CD4-positive, CD25-positive, alpha-beta regulatory T cell (primary cell): ENCODE measurements at regions not wholly inside any gene's neighbourhood (a gene's known extent, or its start where the extent isn't known, plus 50 kb on each side); places are given as distances from the start of the nearest gene placed in this dataset.
A peak's percentile ranks its signal among the peaks of the same experiment; 100 is the strongest.
"Not testable (repeated sequence)": the region's sequence is repeated elsewhere in the genome, so short reads cannot be mapped to it uniquely, and the experiment has no call there.

ENCODE experiments used
- ATAC-seq, 2 donors: fragments of 150-1000 bp; cut with Tn5 transposase; one replicate each; pipeline ENCODE4 v1.10.0; 2021; ENCODE audit warnings: low read depth in 2 of 2, moderate number of reproducible peaks in 2 of 2, moderate library complexity in 1 of 2
- DNase-seq, 3 donors: peaks; one replicate each; pipeline versions ENCODE4 v3.0.0 to v3.0.0-alpha.2; 2012 to 2022; ENCODE audit warnings: mixed read lengths in 1 of 3
- H3K27ac ChIP-seq: one replicate; pipeline ENCODE4 v1.7.0; 2013; ENCODE audit warnings: mild to moderate bottlenecking, low read length; ENCODE audit not compliant: insufficient read depth, poor library complexity, severe bottlenecking
- H3K27me3 ChIP-seq: one replicate; pipeline ENCODE4 v1.7.0; 2013; ENCODE audit warnings: low read length; ENCODE audit not compliant: control insufficient read depth, insufficient read depth
- H3K36me3 ChIP-seq: one replicate; pipeline ENCODE4 v1.7.0; 2013; ENCODE audit warnings: mild to moderate bottlenecking, low read length, moderate library complexity; ENCODE audit not compliant: control insufficient read depth, insufficient read depth
- H3K4me1 ChIP-seq: 2 replicates; pipeline ENCODE4 v1.7.0; 2013; ENCODE audit warnings: mild to moderate bottlenecking, low read length; ENCODE audit not compliant: insufficient read depth, control insufficient read depth, poor library complexity, severe bottlenecking
- H3K4me3 ChIP-seq: one replicate; pipeline ENCODE4 v1.7.0; 2013; ENCODE audit warnings: low read depth, mild to moderate bottlenecking, low read length, moderate library complexity
- H3K9me3 ChIP-seq, 2 experiments: 1 replicate in 1 of 2; 2 replicates in 1 of 2; pipeline ENCODE4 v1.7.0; 2013; ENCODE audit warnings: low read length in 2 of 2, mild to moderate bottlenecking in 1 of 2, moderate library complexity in 1 of 2; ENCODE audit not compliant: control insufficient read depth in 2 of 2
- H3K27ac Mint-ChIP-seq, 3 donors: one replicate each; pipeline ENCODE4 v1.8.0; 2020 to 2022; ENCODE audit warnings: mild to moderate bottlenecking in 3 of 3, mixed read lengths in 3 of 3, moderate library complexity in 2 of 3
- H3K27me3 Mint-ChIP-seq: one replicate; pipeline ENCODE4 v1.8.0; 2022; ENCODE audit warnings: mild to moderate bottlenecking, mixed read lengths
- H3K36me3 Mint-ChIP-seq: one replicate; pipeline ENCODE4 v1.8.0; 2020; ENCODE audit warnings: mixed read lengths
- H3K4me1 Mint-ChIP-seq, 4 donors: one replicate each; pipeline ENCODE4 v1.8.0; 2020 to 2022; ENCODE audit warnings: mixed read lengths in 4 of 4, mild to moderate bottlenecking in 1 of 4
- H3K4me3 Mint-ChIP-seq, 4 donors: one replicate each; pipeline ENCODE4 v1.8.0; 2020 to 2022; ENCODE audit warnings: mild to moderate bottlenecking in 4 of 4, mixed read lengths in 4 of 4, moderate library complexity in 3 of 4
- H3K9me3 Mint-ChIP-seq, 7 donors: one replicate each; pipeline ENCODE4 v1.8.0; 2020 to 2022; ENCODE audit warnings: mixed read lengths in 7 of 7, mild to moderate bottlenecking in 3 of 7, moderate library complexity in 2 of 7

- H3K27me3 ChIP-seq, H3K9me3 ChIP-seq, H3K4me3 ChIP-seq, H3K36me3 ChIP-seq, H3K27me3 Mint-ChIP-seq, H3K36me3 Mint-ChIP-seq, ATAC-seq, DNase-seq, H3K9me3 Mint-ChIP-seq, H3K27ac ChIP-seq: not testable (repeated sequence)
- Mint-ChIP-seq H3K4me3 (peak overlapping the region; percentile 45 to 88 (median 67)), H3K4me1 (peaks cover 8 to 55% (median 13%) of the 10 kb centered on the region in 4 donors), H3K27ac (peak overlapping the region in 2 of 3 donors; percentile 77 to 79)
- peaks cover 23% of the 10 kb centered on the region for H3K4me1 ChIP-seq
Measured at GRCh38 chr16:29602247-29602625, 60.8 kb upstream of the SPN start.

DNA sequence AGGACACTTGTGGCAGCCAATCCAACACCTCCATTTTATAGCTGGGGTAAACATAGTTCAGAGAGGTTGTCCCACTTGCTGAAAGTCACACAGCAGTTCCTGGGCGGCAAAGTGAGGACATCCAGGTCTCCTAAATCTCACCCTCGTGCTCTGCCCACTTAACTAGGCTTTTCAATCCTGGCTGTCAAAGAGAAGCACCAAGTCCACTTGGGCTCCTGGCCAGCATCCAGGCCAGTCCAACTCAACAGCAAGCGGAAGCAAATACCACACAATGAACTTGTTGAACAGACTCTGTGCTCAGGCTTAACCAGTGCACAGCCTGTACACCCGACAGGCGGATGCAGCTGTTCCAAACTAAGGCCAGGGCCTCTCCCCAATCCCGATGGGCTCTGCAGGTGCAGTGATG, 60.4 kb upstream of the SPN start:
- peak overlapping the region in 3 of 4 donors; percentile 38 to 88 (median 74) for H3K4me3 Mint-ChIP-seq
- peak overlapping the region; percentile 29 to 79 (median 77) for H3K27ac Mint-ChIP-seq
- H3K4me1 ChIP-seq = peaks cover 23% of the 10 kb centered on the region
- not testable (repeated sequence) for H3K9me3 ChIP-seq, H3K36me3 Mint-ChIP-seq, H3K36me3 ChIP-seq, H3K27ac ChIP-seq, H3K27me3 Mint-ChIP-seq, H3K9me3 Mint-ChIP-seq, ATAC-seq, H3K4me3 ChIP-seq, H3K27me3 ChIP-seq, DNase-seq
- peaks cover 8 to 59% (median 14%) of the 10 kb centered on the region in 4 donors for H3K4me1 Mint-ChIP-seq

DNA sequence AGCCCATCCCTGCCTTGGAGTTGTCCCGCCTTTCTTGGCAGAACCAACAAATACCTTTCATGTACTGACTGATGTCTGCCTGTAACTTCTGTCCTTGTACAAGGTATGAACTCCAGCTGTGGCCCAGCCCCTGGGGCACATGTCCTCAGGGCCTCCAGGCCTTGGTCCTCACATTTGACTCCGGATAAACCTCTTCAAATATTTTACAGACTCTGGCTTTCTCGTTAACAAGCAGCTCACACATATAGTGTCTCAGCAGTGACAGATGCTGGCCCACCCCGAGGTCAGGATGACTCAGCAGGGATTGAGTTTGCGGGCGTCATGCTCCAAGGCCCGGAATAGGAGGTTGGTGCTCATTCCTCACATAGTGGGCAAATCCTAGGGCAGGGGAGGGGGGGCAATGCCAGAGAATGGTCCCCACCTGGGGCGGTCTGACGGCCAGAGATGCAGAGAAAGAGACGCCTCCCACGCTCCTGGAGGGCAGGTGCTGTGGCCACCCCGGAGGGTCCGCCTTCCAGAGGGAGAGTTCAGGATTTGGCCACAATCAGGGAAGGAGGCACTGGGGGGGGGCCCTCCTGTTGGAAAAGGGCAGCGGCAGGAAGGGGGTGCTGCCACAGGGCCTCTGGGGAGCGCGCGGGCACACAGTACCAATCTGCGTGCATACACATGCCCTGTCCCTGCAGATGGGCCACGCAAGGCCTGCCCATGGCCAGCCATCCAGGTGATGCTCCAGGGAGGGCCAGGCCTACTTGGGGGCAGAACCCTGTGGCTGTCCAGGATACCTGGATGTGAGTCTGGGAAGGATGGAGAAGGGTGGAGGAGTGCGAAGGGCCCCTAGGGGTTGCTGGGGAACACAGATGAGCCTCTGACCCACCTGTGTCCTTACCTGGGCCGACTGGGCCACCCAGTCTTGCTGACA, 58.2 kb upstream of the SPN start:
- not testable (repeated sequence) for DNase-seq, H3K27me3 Mint-ChIP-seq, H3K4me3 ChIP-seq, ATAC-seq, H3K9me3 ChIP-seq, H3K27ac ChIP-seq, H3K27me3 ChIP-seq, H3K36me3 ChIP-seq, H3K9me3 Mint-ChIP-seq, H3K36me3 Mint-ChIP-seq
- H3K4me1 Mint-ChIP-seq = peaks cover 3 to 59% (median 14%) of the 10 kb centered on the region in 4 donors
- peak overlapping the region in 2 of 3 donors; percentile 66 to 75 for H3K27ac Mint-ChIP-seq
- peak overlapping the region in 2 of 4 donors; percentile 33 to 61 for H3K4me3 Mint-ChIP-seq
- peaks cover 15% of the 10 kb centered on the region for H3K4me1 ChIP-seq

DNA sequence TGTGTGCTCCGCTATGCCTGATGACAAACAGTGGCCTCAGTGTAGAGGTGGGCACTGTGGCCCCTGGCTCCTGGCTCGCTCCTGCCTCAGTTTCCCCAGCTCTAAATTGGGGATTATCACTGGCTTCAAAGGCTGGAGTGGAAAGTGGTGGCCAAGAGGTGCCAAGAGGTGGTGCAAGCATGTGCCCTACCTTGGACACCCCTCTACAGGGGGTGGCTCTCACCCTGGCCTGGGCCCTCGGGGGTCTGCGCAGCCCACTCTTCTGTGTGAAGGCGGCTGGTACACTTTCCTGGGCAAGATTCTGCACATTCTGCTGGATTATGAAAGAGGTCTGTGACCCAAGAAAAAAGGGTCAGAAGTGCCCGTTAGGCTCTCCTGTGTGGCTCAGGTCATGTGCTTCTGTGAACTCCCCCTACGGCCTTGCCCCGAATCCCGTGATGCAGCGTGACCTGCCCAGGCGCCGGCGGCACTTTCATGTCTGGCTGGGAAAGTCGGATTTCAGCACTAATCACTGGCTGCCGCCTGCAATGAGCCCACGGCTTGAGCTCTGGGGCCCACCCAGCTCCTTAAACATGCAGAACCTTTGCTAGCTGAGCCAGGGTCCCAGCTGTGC, 57.3 kb upstream of the SPN start:
- H3K9me3 Mint-ChIP-seq, H3K27ac ChIP-seq, ATAC-seq, H3K4me3 ChIP-seq, H3K36me3 Mint-ChIP-seq, H3K27me3 Mint-ChIP-seq, DNase-seq, H3K9me3 ChIP-seq, H3K27me3 ChIP-seq, H3K4me1 ChIP-seq, H3K36me3 ChIP-seq: not testable (repeated sequence)
- Mint-ChIP-seq H3K4me1 (peaks cover 0 to 53% (median 12%) of the 10 kb centered on the region in 4 donors), H3K27ac (peak overlapping the region in 1 of 3 donors; percentile 38), H3K4me3 (peak overlapping the region in 1 of 4 donors; percentile 47)

DNA sequence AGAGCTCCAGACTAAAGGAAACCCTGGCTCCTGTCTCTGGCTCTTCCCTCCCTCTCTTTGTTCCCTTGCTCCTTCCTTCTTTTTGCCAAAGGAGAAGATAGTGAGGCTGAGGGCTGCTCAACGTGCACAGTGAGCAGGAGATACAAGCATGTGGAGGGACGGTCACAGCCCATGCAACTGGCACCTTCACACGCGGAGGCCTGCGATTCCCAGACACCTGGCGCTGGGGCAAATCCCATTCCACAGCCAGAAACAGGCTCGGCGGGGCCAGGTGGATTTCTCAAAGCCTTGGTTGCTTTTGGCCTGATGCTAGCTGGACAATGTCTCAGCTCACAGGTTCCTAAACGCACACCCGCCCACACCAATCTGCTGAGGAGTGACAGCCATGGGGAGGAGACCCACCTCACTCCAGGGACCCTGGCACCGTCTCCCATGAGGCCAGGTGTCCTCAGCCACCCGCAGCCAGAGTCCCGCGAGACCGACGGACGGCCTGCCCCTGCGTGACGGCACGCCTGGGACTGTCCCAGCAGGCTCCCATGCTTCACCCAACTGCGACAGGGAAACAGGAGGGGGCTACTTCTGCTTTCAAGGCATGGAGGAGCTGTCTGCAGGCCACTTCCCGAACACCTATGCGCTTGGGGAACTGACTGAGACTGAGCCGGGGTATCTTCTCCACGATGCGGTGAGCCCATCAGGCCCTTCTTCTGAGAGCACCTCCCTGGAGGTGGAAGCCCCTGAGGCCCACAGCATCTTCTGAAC, 56.2 kb upstream of the SPN start:
- H3K27ac Mint-ChIP-seq, ATAC-seq, H3K9me3 Mint-ChIP-seq, H3K4me3 ChIP-seq, H3K36me3 ChIP-seq, H3K27me3 ChIP-seq, H3K27ac ChIP-seq, H3K36me3 Mint-ChIP-seq, H3K27me3 Mint-ChIP-seq, H3K9me3 ChIP-seq, DNase-seq: not testable (repeated sequence)
- H3K4me1 ChIP-seq = peaks cover 11% of the 10 kb centered on the region
- peak overlapping the region in 1 of 4 donors; percentile 28 for H3K4me3 Mint-ChIP-seq
- H3K4me1 Mint-ChIP-seq = peaks cover 0 to 52% (median 13%) of the 10 kb centered on the region in 4 donors

DNA sequence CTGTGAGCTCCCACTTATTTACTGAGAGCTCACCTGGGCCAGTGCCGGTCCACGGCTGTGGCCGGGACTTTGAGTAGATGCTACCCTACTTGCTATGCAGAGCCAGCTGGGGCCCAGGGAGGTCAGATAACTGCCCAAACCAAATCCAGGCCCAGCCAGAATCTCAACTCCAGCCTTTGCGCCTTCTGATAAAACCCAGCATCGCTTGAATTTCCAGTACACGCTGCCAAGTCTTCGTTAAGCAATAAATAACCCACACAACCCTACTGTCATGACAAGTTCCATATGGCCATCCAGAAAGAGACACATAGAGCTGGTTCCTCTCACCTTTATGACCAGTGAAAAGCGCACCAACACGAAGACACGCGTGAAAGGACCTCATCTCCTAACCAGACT, 55.6 kb upstream of the SPN start:
- H3K4me3 ChIP-seq, H3K27me3 Mint-ChIP-seq, H3K27ac ChIP-seq, DNase-seq, H3K27me3 ChIP-seq, H3K36me3 ChIP-seq, H3K9me3 Mint-ChIP-seq, H3K4me1 ChIP-seq, H3K36me3 Mint-ChIP-seq, ATAC-seq, H3K9me3 ChIP-seq: not testable (repeated sequence)
- peak overlapping the region in 2 of 3 donors; percentile 23 to 38 for H3K27ac Mint-ChIP-seq
- peak overlapping the region in 2 of 4 donors; percentile 2 to 76 for H3K4me3 Mint-ChIP-seq
- peaks cover 0 to 48% (median 9%) of the 10 kb centered on the region in 4 donors for H3K4me1 Mint-ChIP-seq

- Histone ChIP-seq H3K27ac (peak overlapping the region; percentile 73), H3K4me3 (peak overlapping the region; percentile 59)
- H3K27me3 Mint-ChIP-seq, H3K4me1 ChIP-seq, H3K9me3 Mint-ChIP-seq, H3K9me3 ChIP-seq, H3K27me3 ChIP-seq, H3K36me3 ChIP-seq, H3K36me3 Mint-ChIP-seq: not testable (repeated sequence)
- Mint-ChIP-seq H3K27ac (peak overlapping the region; percentile 81 to 95 (median 93)), H3K4me3 (peak overlapping the region; percentile 87 to 97 (median 92)), H3K4me1 (peaks cover 0 to 27% (median 9%) of the 10 kb centered on the region in 4 donors)
- peak; percentile 56 to 67 for ATAC-seq
- DNase-seq = peak in 1 of 3 donors; percentile 58
Measured at GRCh38 chr16:29612381-29613306, 50.4 kb upstream of the SPN start.
